ENCODE measurements at regions not wholly inside any gene's neighbourhood (a gene's known extent, or its start where the extent isn't known, plus 50 kb on each side); places are given as distances from the start of the nearest gene placed in this dataset.
"Not testable (repeated sequence)": the region's sequence is repeated elsewhere in the genome, so short reads cannot be mapped to it uniquely, and the experiment has no call there.

DNA sequence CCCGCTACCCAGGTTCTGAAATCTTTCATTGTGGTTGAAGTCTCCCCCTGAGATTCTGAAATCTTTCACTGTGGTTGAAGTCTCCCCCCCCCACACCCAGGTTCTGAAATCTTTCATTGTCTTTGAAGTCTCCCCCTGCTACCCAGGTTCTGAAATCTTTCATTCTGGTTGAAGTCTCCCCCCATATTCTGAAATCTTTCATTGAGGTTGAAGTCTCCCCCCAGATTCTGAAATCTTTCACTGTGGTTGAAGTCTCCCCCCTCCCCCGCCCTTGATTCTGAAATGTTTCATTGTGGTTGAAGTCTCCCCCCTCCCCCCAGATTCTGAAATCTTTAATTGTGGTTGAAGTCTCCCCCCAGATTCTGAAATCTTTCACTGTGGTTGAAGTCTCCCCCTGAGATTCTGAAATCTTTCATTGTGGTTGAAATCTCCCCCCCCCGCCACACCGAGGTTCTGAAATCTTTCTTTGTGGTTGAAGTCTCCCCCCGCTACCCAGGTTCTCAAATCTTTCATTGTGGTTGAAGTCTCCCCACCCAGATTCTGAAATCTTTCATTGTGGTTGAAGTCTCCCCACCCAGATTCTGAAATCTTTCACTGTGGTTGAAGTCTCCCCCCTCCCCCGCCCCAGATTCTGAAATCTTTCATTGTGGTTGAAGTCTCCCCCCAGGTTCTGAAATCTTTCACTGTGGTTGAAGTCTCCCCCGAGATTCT, 915.2 kb downstream of the BRD1 start:
- not testable (repeated sequence) for DNase-seq (ENCODE audit: low read depth in 2 of 3, low spot score in 2 of 3)

DNA sequence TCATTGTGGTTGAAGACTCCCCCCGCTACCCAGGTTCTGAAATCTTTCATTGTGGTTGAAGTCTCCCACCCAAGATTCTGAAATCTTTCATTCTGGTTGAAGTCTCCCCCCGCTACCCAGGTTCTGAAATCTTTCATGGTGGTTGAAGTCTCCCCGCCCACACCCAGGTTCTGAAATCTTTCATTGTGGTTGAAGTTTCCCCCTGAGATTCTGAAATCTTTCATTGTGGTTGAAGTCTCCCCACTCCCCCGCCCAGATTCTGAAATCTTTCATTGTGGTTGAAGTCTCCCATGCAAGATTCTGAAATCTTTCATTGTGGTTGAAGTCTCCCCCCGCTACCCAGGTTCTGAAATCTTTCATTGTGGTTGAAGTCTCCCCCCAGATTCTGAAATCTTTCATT, 916.0 kb downstream of the BRD1 start:
- DNase-seq (ENCODE audit: low read depth in 2 of 3, low spot score in 2 of 3) = not testable (repeated sequence)

DNA sequence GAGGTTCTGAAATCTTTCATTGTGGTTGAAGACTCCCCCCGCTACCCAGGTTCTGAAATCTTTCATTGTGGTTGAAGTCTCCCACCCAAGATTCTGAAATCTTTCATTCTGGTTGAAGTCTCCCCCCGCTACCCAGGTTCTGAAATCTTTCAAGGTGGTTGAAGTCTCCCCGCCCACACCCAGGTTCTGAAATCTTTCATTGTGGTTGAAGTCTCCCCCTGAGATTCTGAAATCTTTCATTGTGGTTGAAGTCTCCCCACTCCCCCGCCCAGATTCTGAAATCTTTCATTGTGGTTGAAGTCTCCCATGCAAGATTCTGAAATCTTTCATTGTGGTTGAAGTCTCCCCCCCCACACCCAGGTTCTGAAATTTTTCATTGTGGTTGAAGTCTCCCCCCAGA, 916.6 kb downstream of the BRD1 start:
- DNase-seq (ENCODE audit: low read depth in 2 of 3, low spot score in 2 of 3) = not testable (repeated sequence)

DNA sequence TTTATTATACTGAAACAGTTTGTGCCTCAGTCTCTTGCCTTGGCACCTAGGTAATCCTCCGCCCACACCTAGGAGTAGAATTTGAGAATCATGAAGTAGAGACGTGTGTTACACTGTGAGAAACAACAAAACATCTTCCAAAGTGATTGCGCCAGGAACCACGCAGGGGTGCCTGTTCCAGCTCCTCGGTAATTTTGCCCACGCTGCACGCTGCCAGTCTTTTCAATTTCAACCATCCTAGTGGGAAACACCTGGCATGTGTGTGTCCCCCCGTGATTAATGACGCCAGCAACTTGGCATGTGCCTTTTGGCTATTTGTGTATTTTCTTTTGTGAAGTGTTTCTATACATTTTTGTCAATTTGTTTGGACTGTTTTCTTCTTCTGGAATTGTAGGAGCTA, 919.1 kb downstream of the BRD1 start:
- DNase-seq (ENCODE audit: low read depth in 2 of 3, low spot score in 2 of 3) = no peak

DNA sequence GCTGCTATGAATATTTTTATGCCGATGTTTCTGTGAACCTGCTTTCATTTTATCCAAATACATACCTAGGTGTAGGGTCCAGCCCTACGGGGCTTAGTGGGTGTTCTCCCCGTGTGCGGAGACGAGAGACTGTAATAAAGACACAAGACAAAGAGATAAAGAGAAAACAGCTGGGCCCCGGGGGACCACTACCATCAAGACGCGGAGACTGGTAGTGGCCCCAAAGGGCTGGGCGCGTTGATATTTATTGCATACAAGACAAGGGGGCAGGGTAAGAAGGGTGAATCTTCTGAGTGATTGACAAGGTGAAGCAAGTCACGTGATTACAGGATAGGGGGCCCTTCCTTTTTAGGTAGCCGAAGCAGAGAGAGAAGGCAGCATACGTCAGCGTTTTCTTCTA, 920.1 kb downstream of the BRD1 start:
- no peak for DNase-seq (ENCODE audit: low read depth in 2 of 3, low spot score in 2 of 3)

DNA sequence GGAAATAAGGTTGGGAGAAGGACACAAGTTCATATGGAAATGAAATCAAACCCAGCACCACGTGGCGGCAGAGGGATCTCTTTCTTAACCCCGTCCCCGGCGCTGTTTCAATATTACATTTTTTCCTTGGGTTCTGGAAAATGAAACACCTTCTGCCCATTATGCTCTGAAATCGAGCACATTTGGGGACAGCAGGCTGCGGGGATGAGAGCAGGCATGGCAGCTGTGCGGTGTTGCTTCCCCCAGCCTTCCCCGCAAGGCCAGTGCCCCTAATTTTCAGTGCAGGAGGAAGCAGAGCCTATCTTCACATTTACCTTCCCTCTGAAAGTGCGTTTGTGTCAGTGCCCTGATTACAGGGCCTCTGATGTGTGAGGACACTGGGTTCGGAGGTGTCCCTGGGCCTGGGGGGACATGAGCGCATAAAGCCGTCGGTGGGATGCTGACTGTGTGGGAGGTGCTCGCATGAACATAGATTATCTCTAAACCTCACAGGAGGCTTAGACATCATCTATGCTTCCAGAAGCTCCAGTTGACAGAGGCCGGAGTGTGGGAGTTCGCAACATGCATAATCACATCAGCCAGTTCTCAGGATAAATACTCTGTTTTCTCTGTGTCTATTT, 921.3 kb downstream of the BRD1 start:
- no peak for DNase-seq (ENCODE audit: low read depth in 2 of 3, low spot score in 2 of 3)

DNA sequence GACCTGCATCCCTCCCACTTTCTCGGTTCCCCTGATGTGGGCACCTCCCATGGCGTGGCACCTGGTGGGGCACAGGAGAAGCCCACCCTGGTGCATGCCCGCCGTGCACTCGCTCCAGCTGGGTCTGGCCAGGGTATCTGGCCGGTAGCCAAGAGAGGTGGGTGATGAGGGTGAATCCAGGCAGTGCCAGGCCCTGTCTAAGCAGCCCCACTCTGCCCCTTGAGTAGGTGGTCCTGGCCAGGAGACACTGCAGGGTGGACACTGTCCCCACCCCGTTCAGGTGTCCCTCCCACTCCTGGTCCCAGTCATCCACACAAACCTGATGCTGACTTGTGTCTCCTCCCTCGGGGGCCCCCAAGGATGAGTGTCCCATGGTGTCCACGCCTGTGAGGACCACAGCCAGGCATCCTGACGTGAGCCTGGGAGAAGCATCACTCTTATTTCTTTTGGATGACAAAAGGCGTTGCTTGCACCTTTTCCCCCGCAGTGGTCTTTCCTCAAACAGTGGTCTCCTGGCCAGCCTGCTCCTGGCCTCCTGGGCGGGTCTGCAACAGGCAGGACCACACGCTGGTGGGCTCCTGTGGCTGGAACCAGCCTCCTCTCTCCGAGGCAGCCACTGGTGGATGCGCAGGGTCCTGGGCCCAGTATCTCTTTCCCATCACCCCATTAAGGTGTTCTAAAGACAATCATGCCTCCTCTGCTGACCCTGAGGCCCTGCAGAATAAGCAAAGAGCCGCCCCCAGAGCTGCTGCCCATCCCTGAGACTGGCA, 922.3 kb downstream of the BRD1 start:
- DNase-seq (ENCODE audit: low read depth in 2 of 3, low spot score in 2 of 3) = no peak

DNA sequence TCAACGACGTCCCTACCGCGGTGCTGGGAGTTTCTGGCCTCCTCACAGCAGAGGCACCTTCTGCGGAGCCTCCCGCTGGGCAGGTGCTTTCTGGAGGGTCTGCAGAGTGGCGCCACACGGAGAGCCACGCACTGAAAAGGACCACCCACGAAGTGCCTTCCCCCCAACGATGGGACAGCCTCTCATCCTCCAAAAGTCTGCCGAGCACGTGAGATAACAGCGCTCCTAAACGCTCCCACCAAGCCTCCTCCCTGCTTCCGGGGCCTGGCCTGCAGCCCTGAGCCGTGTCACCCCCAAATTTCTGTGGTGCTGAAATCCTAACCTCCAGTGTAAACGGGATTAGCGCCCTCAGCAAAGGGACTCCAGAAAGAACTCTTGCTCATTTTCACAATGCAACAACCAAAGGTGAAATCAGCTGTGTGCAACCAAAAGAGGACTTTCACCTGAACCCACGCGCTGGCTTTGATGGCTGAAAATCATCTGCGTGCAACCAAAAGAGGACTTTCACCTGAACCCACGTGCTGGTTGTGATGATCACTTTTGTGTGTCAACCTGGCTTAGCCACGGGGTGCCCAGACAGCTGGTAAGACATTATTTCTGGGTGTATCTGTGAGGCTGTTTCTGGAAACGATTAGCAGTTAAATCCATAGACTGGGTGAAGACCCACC, 924.6 kb downstream of the BRD1 start:
- DNase-seq (ENCODE audit: low read depth in 2 of 3, low spot score in 2 of 3) = no peak

DNA sequence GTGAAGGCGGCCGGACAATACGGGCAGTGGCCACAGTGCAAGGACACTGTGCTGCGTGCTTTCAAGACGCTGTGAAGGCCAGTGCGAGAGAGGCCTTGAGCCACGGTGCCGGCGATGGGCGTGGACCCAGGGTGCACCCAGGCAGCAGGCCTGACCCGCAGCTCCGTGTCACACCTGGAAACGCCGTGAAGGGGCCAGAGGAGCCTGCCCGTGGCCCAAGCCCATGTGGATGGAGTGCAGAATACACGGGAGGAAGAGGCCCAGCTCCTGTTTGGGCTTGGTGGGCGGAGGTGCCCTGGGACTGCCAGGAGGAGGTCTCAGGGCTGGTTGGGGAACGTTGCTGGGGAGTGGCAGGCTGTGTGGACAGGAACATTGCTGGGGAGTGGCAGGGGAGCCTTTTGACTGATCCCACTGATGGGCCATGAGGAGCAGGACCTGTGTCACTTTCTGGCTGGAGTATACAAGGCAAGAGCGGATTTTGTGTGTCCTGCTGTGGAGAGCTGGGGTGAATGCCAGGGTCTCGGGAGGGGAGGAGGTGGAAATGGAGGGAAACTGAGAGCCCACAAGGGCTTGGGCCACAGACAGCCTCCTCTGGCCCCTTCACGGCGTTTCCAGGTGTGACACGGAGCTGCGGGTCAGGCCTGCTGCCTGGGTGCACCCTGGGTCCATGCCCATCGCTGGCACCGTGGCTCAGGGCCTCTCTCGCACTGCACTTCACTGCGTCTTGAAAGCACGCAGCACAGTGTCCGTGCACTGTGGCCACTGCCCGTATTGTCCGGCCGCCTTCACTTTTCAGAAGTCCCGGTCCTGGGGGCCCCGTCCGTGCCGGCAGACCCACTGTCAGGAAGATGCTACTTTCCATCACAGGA, 925.4 kb downstream of the BRD1 start:
- DNase-seq (ENCODE audit: low read depth in 2 of 3, low spot score in 2 of 3) = no peak

DNA sequence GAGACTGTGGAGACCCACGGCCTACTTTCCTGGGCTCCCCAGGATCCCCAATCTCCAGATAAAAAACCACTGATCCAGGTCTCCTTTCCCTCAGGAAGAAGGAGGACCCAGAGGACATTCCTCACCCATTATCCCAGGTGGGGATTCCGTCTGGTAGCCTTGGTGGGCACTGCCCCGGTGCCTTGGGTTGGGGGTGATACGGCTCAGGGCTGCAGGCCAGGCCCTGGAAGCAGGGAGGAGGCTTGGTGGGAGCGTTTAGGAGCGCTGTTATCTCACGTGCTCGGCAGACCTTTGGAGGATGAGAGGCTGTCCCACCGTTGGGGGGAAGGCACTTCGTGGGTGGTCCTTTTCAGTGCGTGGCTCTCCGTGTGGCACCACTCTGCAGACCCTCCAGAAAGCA, 926.3 kb downstream of the BRD1 start:
- no peak for DNase-seq (ENCODE audit: low read depth in 2 of 3, low spot score in 2 of 3)

DNA sequence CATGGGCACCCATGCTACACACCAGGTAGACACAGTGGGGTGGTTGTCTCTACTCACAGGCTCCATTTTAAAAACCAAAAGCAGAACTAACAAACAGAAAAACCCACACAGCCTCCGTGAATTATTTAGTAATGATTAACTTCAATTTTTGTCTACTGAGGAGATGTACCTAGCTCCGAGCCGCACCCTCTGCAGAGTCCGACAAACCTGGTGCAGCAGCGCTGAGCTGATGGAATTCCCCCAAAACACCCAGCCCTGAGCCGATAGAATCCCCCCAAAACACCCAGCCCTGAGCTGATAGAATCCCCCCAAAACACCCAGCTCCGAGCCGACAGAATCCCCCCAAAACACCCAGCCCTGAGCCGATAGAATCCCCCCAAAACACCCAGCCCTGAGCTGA, 927.0 kb downstream of the BRD1 start:
- DNase-seq (ENCODE audit: low read depth in 2 of 3, low spot score in 2 of 3) = no peak

DNA sequence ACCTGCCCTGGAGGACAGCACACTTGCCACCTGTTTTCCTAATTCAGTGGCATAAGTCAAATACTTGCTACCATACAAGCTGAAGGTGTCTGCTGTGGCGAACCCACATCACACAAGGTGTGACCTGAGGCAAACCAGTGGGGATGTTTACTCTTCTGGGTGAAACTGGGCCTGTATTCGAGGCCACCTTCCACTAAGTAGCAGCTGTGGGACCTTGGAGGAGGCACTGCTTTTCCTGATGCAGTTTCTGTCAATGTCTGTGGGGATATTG, 927.4 kb downstream of the BRD1 start:
- no peak for DNase-seq (ENCODE audit: low read depth in 2 of 3, low spot score in 2 of 3)

DNA sequence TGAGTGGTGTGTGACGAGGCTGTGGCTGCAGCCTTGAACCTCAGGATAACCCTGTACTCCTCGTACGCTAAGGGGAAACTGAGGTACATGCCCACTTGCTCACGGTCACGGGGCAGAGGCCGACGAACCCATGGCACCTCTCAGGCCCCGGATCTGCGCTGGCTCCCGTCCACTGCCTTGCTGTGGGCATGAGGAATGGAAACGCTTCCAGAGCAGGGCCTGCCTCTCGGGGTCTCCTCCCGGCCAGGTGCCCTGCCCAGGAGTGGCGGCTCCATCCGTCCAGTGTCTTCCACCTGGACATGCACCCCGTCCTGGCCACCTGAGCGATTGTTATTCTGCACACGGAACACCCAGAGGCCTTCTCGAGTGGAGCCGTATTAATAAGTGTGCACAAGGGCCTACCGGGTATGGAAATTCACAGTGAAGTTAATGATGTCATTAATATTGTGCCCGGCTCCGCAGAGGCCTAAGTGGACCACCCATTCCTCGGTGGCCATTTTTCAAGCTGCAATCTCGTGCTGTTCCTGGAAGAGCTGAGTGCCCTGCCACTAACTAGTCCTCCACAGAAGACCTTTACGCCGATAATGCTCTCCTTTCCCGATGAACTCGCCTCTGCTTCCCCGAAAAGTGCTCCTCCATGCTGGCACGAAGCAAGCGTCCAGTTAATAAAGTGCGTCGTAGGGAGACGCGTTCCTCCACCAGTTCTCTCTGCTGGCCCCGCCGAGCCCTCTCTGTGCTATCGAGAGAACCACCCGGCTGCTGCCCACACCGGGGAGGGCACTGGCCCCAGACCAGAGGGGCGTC, 927.9 kb downstream of the BRD1 start:
- no peak for DNase-seq (ENCODE audit: low read depth in 2 of 3, low spot score in 2 of 3)

DNA sequence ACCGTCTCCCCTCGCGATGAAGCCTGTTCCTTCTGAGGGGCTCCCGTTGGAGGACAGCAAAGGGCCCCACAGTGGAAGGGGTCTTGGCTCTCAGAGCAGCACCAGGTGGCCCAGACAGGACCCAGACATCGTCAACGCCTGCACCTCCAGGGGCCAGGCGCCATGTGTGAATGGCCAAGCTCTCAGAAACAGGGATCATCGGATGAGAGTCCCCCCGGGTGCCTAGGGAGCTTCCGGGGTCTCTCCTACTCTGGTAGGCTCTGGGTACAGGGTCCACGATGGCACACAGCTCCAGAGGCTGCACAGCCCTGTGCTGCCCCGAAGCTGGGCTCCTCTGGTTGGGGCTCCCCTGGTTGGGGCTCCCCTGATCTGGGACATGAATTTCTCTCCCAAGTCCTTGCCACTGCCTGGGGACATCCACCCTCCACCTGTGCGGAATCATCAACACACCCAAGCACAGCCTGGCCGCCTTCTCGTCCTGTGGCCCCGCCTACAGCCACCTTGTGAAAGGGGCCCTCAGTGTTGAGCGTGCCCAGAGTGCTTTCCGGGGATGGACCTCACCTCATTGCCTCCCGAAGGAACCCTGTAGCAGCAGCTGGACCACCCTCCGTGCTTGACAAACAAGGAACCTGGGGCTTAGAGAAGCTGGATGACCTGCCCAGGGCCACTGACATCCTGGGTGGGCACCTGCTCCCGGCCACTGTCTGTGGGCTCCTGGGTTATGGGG, 929.0 kb downstream of the BRD1 start:
- DNase-seq (ENCODE audit: low read depth in 2 of 3, low spot score in 2 of 3) = no peak

DNA sequence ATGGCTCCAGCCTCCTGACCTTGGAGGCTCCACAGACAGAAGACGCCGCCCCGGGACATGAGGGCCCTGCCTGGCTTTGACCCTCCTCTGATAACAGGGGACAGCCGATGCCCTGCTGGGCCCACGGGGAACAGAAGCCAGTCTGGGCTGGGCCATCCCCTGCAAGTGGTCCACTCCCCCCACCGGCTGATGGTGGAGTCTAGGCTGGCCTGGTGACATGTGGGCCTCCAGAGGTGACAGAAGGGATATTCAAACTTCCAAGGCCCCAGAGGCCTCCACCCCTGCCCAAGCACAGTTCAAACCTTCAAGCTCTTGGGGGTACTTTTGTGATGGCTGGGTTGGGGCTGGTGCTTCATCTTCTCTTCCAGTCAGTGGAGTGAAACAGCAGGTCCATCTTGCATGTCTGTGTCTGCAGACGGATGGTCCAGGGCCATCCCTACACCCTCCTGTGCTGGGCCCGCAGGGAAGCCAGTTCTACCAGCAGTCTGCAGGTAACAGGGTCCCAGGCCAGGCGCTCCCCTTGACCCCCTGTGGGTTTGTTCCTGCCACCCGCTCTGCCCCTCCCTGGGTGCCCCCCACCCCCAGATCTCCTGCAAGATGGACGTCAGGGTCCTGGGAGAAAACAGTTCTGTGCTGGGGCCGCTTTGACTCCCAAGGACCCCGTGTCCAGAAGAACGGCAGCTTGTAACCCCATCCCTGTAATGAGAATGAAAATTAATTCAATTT, 929.9 kb downstream of the BRD1 start:
- DNase-seq (ENCODE audit: low read depth in 2 of 3, low spot score in 2 of 3) = no peak

DNA sequence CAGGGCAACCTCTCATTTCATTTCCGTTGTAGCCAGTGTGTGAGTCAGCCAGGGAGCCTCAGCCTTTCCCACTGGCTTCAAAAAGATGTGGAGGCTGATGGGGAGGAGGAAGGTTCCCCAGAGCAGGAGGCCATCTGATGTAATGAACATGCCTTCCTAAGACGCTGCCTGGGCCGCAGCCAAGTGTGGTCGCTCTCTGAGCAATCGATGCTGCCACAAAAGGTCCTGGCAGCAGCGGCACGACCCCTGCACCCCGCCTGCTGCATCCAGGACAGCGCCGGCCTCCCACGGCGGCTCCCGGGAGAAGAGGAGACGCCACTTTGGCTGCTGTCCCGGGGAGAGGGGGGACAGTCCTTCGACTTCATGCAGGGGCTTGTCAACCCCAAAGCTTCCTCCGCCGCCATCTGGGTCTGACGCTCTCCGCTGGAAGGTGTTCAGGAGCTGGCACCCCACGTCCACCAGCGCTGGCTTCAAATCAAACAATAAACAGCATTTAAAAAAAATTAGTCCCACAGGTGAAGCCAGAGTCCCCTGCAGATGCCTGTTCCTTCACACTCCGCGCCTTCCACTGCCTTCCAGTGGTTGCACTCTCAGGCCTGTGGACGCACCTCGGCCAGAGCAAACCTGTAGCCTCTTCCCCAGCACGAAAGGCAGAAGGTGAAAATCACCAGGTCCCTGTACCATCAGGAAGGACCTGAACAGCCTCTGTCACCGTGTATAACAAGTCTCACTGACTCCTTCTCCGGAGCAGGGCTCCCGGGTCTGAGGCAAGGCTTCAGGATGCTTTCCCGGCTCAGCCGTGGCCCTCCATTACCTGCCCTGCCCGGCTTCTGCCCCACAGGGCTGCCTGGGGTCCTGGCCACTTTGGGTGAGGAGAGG, 930.7 kb downstream of the BRD1 start:
- DNase-seq (ENCODE audit: low read depth in 2 of 3, low spot score in 2 of 3) = no peak

Measured in hematopoietic multipotent progenitor cell (in vitro differentiated cells).